IMR-90 (cell line): ENCODE measurements at regions not wholly inside any gene's neighbourhood (a gene's known extent, or its start where the extent isn't known, plus 50 kb on each side); places are given as distances from the start of the nearest gene placed in this dataset.

Experiments
- ATAC-seq: fragments of 200-7000 bp; cut with Tn5 transposase; 2 replicates; pipeline ENCODE4 v1.9.1; 2020; ENCODE audit warnings: low read depth, mild to moderate bottlenecking, moderate library complexity
- BruUV-seq: library from RNA; stranded (reverse); fragments of 400-500 nt; replicated peaks from 2 replicates; lab custom pipeline; 2021; lab: Mats Ljungman, UMichigan
- CTCF ChIA-PET: fragments of 300-600 bp; formaldehyde crosslinking; extraction: SDS; loops from one replicate; lab custom pipeline; 2021; ENCODE audit warnings: antibody characterized with exemption; lab: Yijun Ruan, JAX
- POLR2A ChIA-PET: fragments of 300-600 bp; sonication (Branson Sonifier 250); formaldehyde crosslinking; loops from one replicate; lab custom pipeline; 2022; ENCODE audit warnings: antibody characterized with exemption; ENCODE audit not compliant: unreplicated experiment; lab: Charles Lee
- DNase-seq: peaks from one replicate; pipeline ENCODE4 v3.0.0; 2013
- H2AFZ ChIP-seq: replicated peaks from 2 replicates; pipeline ENCODE3; 2013; ENCODE audit warnings: low read length, mild to moderate bottlenecking; ENCODE audit not compliant: poor library complexity
- H2AK5ac ChIP-seq: 2 replicates; pipeline ENCODE4 v1.6.1; 2013; ENCODE audit warnings: low read depth, low read length, inconsistent platforms
- H2AK9ac ChIP-seq: replicated peaks from 2 replicates; pipeline ENCODE3; 2013; ENCODE audit warnings: mild to moderate bottlenecking, low read depth, low read length, moderate library complexity; ENCODE audit not compliant: poor library complexity
- H2BK120ac ChIP-seq: 2 replicates; pipeline ENCODE4 v1.6.1; 2013; ENCODE audit warnings: low read depth, low read length, inconsistent platforms
- H2BK15ac ChIP-seq: 3 replicates; pipeline ENCODE4 v1.6.1; 2013; ENCODE audit warnings: low read depth, low read length, inconsistent platforms
- H2BK20ac ChIP-seq: 2 replicates; pipeline ENCODE4 v1.6.1; 2013; ENCODE audit warnings: low read depth, mild to moderate bottlenecking, inconsistent platforms, low read length, moderate library complexity
- H2BK5ac ChIP-seq: 2 replicates; pipeline ENCODE4 v1.6.1; 2013; ENCODE audit warnings: mild to moderate bottlenecking, low read depth, low read length, inconsistent platforms; ENCODE audit not compliant: poor library complexity, severe bottlenecking
- H3K14ac ChIP-seq: replicated peaks from 2 replicates; pipeline ENCODE4 v1.6.1; 2013; ENCODE audit warnings: low read depth, low read length, inconsistent platforms
- H3K18ac ChIP-seq: 2 replicates; pipeline ENCODE4 v1.6.1; 2013; ENCODE audit warnings: low read depth, low read length, control low read depth
- H3K23ac ChIP-seq: 2 replicates; pipeline ENCODE4 v1.6.1; 2013; ENCODE audit warnings: low read depth, low read length, inconsistent platforms
- H3K27ac ChIP-seq: 2 replicates; pipeline ENCODE4 v1.5.1; 2013; ENCODE audit warnings: mild to moderate bottlenecking, control low read depth, low read length; ENCODE audit not compliant: insufficient read depth
- H3K27me3 ChIP-seq: 2 replicates; pipeline ENCODE4 v1.6.1; 2013; ENCODE audit warnings: low read length; ENCODE audit not compliant: control insufficient read depth, insufficient read depth
- H3K36me3 ChIP-seq: 2 replicates; pipeline ENCODE4 v1.6.1; 2013; ENCODE audit warnings: low read length, mixed read lengths; ENCODE audit not compliant: control insufficient read depth, insufficient read depth
- H3K4ac ChIP-seq: 2 replicates; pipeline ENCODE4 v1.6.1; 2013; ENCODE audit warnings: low read depth, low read length, inconsistent platforms
- H3K4me1 ChIP-seq: 2 replicates; pipeline ENCODE4 v1.6.1; 2013; ENCODE audit warnings: low read length, mixed read lengths; ENCODE audit not compliant: control insufficient read depth, insufficient read depth
- H3K4me2 ChIP-seq: 2 replicates; pipeline ENCODE4 v1.6.1; 2013; ENCODE audit warnings: low read depth, mild to moderate bottlenecking, control low read depth, low read length, moderate library complexity
- H3K4me3 ChIP-seq: 2 replicates; pipeline ENCODE4 v1.5.1; 2013; ENCODE audit warnings: low read depth, mild to moderate bottlenecking, control low read depth, low read length, moderate library complexity; ENCODE audit not compliant: insufficient read depth
- H3K56ac ChIP-seq: 2 replicates; pipeline ENCODE4 v1.6.1; 2013; ENCODE audit warnings: low read length, inconsistent platforms; ENCODE audit not compliant: insufficient read depth; ENCODE audit errors: extremely low read depth
- H3K79me1 ChIP-seq, 2 experiments: 2 replicates each; pipeline ENCODE4 v1.6.1; 2013; ENCODE audit warnings: low read length in 2 of 2, inconsistent platforms in 1 of 2, low read depth in 1 of 2
- H3K9ac ChIP-seq: 2 replicates; pipeline ENCODE4 v1.6.1; 2013; ENCODE audit warnings: low read depth, low read length, control low read depth
- H3K9me1 ChIP-seq: 2 replicates; pipeline ENCODE4 v1.6.1; 2013; ENCODE audit warnings: low read length, inconsistent platforms; ENCODE audit not compliant: insufficient read depth
- H3K9me3 ChIP-seq: 2 replicates; pipeline ENCODE4 v1.6.1; 2013; ENCODE audit warnings: low read length; ENCODE audit not compliant: control insufficient read depth, insufficient read depth
- H4K20me1 ChIP-seq: 2 replicates; pipeline ENCODE4 v1.6.1; 2013; ENCODE audit warnings: low read length, inconsistent platforms; ENCODE audit not compliant: insufficient read depth
- H4K5ac ChIP-seq: 2 replicates; pipeline ENCODE4 v1.6.1; 2013; ENCODE audit warnings: mild to moderate bottlenecking, low read depth, low read length, control low read depth
- H4K8ac ChIP-seq, 2 experiments: 2 replicates each; pipeline ENCODE4 v1.6.1; 2013; ENCODE audit warnings: low read depth in 2 of 2, low read length in 2 of 2, control low read depth in 1 of 2, inconsistent platforms in 1 of 2
- H4K91ac ChIP-seq: 2 replicates; pipeline ENCODE4 v1.6.1; 2013; ENCODE audit warnings: low read depth, low read length, inconsistent platforms; ENCODE audit not compliant: insufficient read depth
- CEBPB ChIP-seq: IDR thresholded peaks from 2 replicates; pipeline ENCODE4 v1.6.1; 2012; ENCODE audit warnings: low read depth, low read length, improper control_type of control experiment
- CHD1 ChIP-seq: IDR thresholded peaks from 2 replicates; pipeline ENCODE4 v1.6.1; 2012; ENCODE audit warnings: low read depth, low read length, improper control_type of control experiment
- CTCF ChIP-seq: conservative IDR thresholded peaks from 2 replicates; pipeline ENCODE4 v1.5.1; 2012; ENCODE audit warnings: mild to moderate bottlenecking, low read depth, low read length, improper control_type of control experiment
- ELK1 ChIP-seq: fragments of 150-350 bp; IDR thresholded peaks from 2 replicates; pipeline ENCODE4 v1.6.1; 2016; ENCODE audit warnings: low read depth, mild to moderate bottlenecking, low read length, moderate library complexity, borderline replicate concordance
- FOS ChIP-seq: fragments of 150-350 bp; IDR thresholded peaks from 2 replicates; pipeline ENCODE4 v1.6.1; 2016; ENCODE audit warnings: low read depth, low read length
- MAFK ChIP-seq: IDR thresholded peaks from 2 replicates; pipeline ENCODE4 v1.6.1; 2012; ENCODE audit warnings: low read depth, low read length, improper control_type of control experiment
- MXI1 ChIP-seq: IDR thresholded peaks from 2 replicates; pipeline ENCODE4 v1.6.1; 2012; ENCODE audit warnings: low read depth, mild to moderate bottlenecking, low read length, moderate library complexity, borderline replicate concordance
- NFE2L2 ChIP-seq: fragments of 150-350 bp; IDR thresholded peaks from 2 replicates; pipeline ENCODE4 v1.6.1; 2016; ENCODE audit warnings: low read depth, mild to moderate bottlenecking, low read length
- POLR2A ChIP-seq: IDR thresholded peaks from 2 replicates; pipeline ENCODE4 v1.6.1; 2012; ENCODE audit warnings: mild to moderate bottlenecking, low read depth, low read length
- RAD21 ChIP-seq: IDR thresholded peaks from 2 replicates; pipeline ENCODE4 v1.6.1; 2012; ENCODE audit warnings: low read length, improper control_type of control experiment
- RCOR1 ChIP-seq: IDR thresholded peaks from 2 replicates; pipeline ENCODE4 v1.6.1; 2012; ENCODE audit warnings: mild to moderate bottlenecking, low read length, improper control_type of control experiment; ENCODE audit not compliant: insufficient replicate concordance
- RFX5 ChIP-seq: IDR thresholded peaks from 2 replicates; pipeline ENCODE4 v1.8.0; 2012; ENCODE audit warnings: low read depth, mild to moderate bottlenecking, low read length, moderate library complexity
- SMC3 ChIP-seq: fragments of 150-350 bp; IDR thresholded peaks from 2 replicates; pipeline ENCODE4 v1.6.1; 2016; ENCODE audit warnings: low read depth, mild to moderate bottlenecking, antibody characterized with exemption, low read length, moderate library complexity
- USF2 ChIP-seq: fragments of 150-350 bp; IDR thresholded peaks from 2 replicates; pipeline ENCODE4 v1.6.1; 2017; ENCODE audit warnings: mild to moderate bottlenecking, antibody characterized with exemption, low read length, low read depth
- WGBS, 2 experiments: methylation state at CpG; one replicate each; pipeline versions ENCODE4 v1.1.5 to v1.1.7; 2013; ENCODE audit warnings: missing lambda C conversion rate in 2 of 2; ENCODE audit not compliant: insufficient read length in 1 of 2; ENCODE audit errors: extremely low coverage in 2 of 2; 5-methylcytosine and 5-hydroxymethylcytosine counted together
- dilution Hi-C: fragments of 300-500 bp; cut with HindIII; formaldehyde crosslinking; loops from one replicate; pipeline ENCODE4 v1.14.3; 2018; ENCODE audit warnings: low sequenced_read_pairs; ENCODE audit not compliant: unreplicated experiment
- in situ Hi-C: fragments of 300-500 bp; cut with MboI; formaldehyde crosslinking; loops from 3 replicates; pipeline ENCODE4 v1.14.3; 2019; ENCODE audit warnings: low sequenced_read_pairs, inconsistent platforms, mixed read lengths
- intact Hi-C: fragments of 100-400 bp; cut with micrococcal nuclease; formaldehyde crosslinking; loops from 2 replicates; pipeline ENCODE4 v1.10.0; 2022

GRCh38 chr1:34369701-34370455, 193.2 kb downstream of the C1orf94 start:
- no peak overlapping the region for H3K56ac ChIP-seq
- no peaks in the 10 kb centered on the region for H4K20me1 ChIP-seq
- H2AK9ac ChIP-seq: no peak overlapping the region
- H2AK5ac ChIP-seq: no peak overlapping the region
- in situ Hi-C loops (no loop called here), intact Hi-C loops (no loop called here), dilution Hi-C loops (no loop called here)
- no peak overlapping the region for H2AFZ ChIP-seq
- ChIA-PET CTCF (no interaction called here), POLR2A (no interaction called here)
- H4K8ac ChIP-seq: no peak overlapping the region
- H3K4me3 ChIP-seq: no peak overlapping the region
- no peak overlapping the region for H2BK15ac ChIP-seq
- DNase-seq: no peak
- H3K9me3 ChIP-seq: peaks cover 34% of the 10 kb centered on the region
- H2BK20ac ChIP-seq: no peak overlapping the region
- no peak overlapping the region for H4K5ac ChIP-seq
- H4K91ac ChIP-seq: no peak overlapping the region
- 64% methylated on average over 6 of the region's 10 CpGs; no CpG with 5 or more reads in 1 of the 2 experiments for WGBS, 2 experiments
- H3K14ac ChIP-seq: no peak overlapping the region
- TF ChIP-seq FOS: no peak
- TF ChIP-seq CHD1: no peak
- TF ChIP-seq CTCF: no peak
- TF ChIP-seq ELK1: no peak
- TF ChIP-seq MXI1: no peak
- TF ChIP-seq MAFK: no peak
- no peak for TF ChIP-seq NFE2L2
- TF ChIP-seq RFX5: no peak
- TF ChIP-seq CEBPB: no peak
- TF ChIP-seq RCOR1: no peak
- no peak for TF ChIP-seq SMC3
- TF ChIP-seq USF2: no peak
- TF ChIP-seq POLR2A: no peak
- TF ChIP-seq RAD21: no peak
- BruUV-seq: no TSS peak
- H3K18ac ChIP-seq: no peak overlapping the region
- no peak overlapping the region for H2BK120ac ChIP-seq
- no peak overlapping the region for H3K9ac ChIP-seq
- no peaks in the 10 kb centered on the region for H3K4me1 ChIP-seq
- no peak overlapping the region for H3K27ac ChIP-seq
- H3K4me2 ChIP-seq: no peak overlapping the region
- no peak overlapping the region for H2BK5ac ChIP-seq
- no peak overlapping the region for H3K23ac ChIP-seq
- no peaks in the 10 kb centered on the region for H3K79me1 ChIP-seq
- H3K27me3 ChIP-seq: no peaks in the 10 kb centered on the region
- ATAC-seq: no peak
- no peak overlapping the region for H3K4ac ChIP-seq
- no peaks in the 10 kb centered on the region for H3K9me1 ChIP-seq
- no peaks in the 10 kb centered on the region for H3K36me3 ChIP-seq
